OCI-LY1 (cell line): ENCODE measurements at regions not wholly inside any gene's neighbourhood (a gene's known extent, or its start where the extent isn't known, plus 50 kb on each side); places are given as distances from the start of the nearest gene placed in this dataset.

ENCODE experiments used
- H2AFZ ChIP-seq: fragments of 200-600 bp; sonication (generic), shearing (Covaris generic); 2 replicates; pipeline ENCODE4 v1.6.0; 2014; ENCODE audit warnings: antibody characterized with exemption, mild to moderate bottlenecking, low read length
- H3F3A ChIP-seq: fragments of 200-600 bp; sonication (generic), shearing (Covaris generic); 2 replicates; pipeline ENCODE4 v1.6.0; 2014; ENCODE audit warnings: mild to moderate bottlenecking, antibody characterized with exemption, low read length, moderate library complexity; ENCODE audit not compliant: insufficient read depth
- H3K27ac ChIP-seq: fragments of 200-600 bp; sonication (generic); 2 replicates; pipeline ENCODE4 v1.5.1; 2014; ENCODE audit warnings: low read length, mixed run types, mild to moderate bottlenecking, low read depth; ENCODE audit not compliant: poor library complexity, severe bottlenecking
- H3K27me3 ChIP-seq: fragments of 200-600 bp; sonication (generic); 2 replicates; pipeline ENCODE4 v1.6.0; 2014; ENCODE audit warnings: antibody characterized with exemption, mild to moderate bottlenecking, low read length, moderate library complexity; ENCODE audit not compliant: insufficient read depth
- H3K36me3 ChIP-seq: fragments of 200-600 bp; sonication (generic); 2 replicates; pipeline ENCODE4 v1.6.1; 2014; ENCODE audit warnings: mild to moderate bottlenecking, antibody characterized with exemption, low read length, moderate library complexity, mixed read lengths; ENCODE audit not compliant: insufficient read depth
- H3K4me1 ChIP-seq: fragments of 200-600 bp; sonication (generic); 2 replicates; pipeline ENCODE4 v1.5.1; 2014; ENCODE audit warnings: mild to moderate bottlenecking, low read length, moderate library complexity; ENCODE audit not compliant: insufficient read depth, severe bottlenecking
- H3K4me2 ChIP-seq: fragments of 200-600 bp; sonication (generic), shearing (Covaris generic); 2 replicates; pipeline ENCODE4 v1.6.1; 2014; ENCODE audit warnings: low read length
- H3K4me3 ChIP-seq: fragments of 200-600 bp; sonication (generic); 2 replicates; pipeline ENCODE4 v1.5.1; 2014; ENCODE audit warnings: low read length, low read depth, mild to moderate bottlenecking, mixed read lengths; ENCODE audit not compliant: poor library complexity, severe bottlenecking
- H3K79me2 ChIP-seq: fragments of 200-600 bp; shearing (Covaris generic); 2 replicates; pipeline ENCODE4 v1.6.1; 2016; ENCODE audit warnings: mixed run types, low read length, mixed read lengths; ENCODE audit not compliant: insufficient read depth
- H3K9ac ChIP-seq: fragments of 200-600 bp; sonication (generic), shearing (Covaris generic); 2 replicates; pipeline ENCODE4 v1.6.1; 2014; ENCODE audit warnings: mild to moderate bottlenecking, low read length, mixed read lengths
- H3K9me2 ChIP-seq: fragments of 200-600 bp; sonication (generic), shearing (Covaris generic); 2 replicates; pipeline ENCODE4 v1.6.1; 2014; ENCODE audit warnings: low read depth, mild to moderate bottlenecking, low read length, mixed read lengths
- H3K9me3 ChIP-seq: fragments of 200-600 bp; shearing (Covaris generic); 2 replicates; pipeline ENCODE4 v1.6.1; 2014; ENCODE audit warnings: low read length, mixed read lengths
- H4K20me1 ChIP-seq: fragments of 200-600 bp; sonication (generic), shearing (Covaris generic); 2 replicates; pipeline ENCODE4 v1.6.0; 2016; ENCODE audit warnings: mild to moderate bottlenecking, low read length; ENCODE audit not compliant: insufficient read depth
- EZH2 ChIP-seq: fragments of 200-600 bp; sonication (generic), shearing (Covaris generic); IDR thresholded peaks from 2 replicates; pipeline ENCODE4 v1.8.0; 2017; ENCODE audit warnings: borderline replicate concordance, mixed run types, mild to moderate bottlenecking, antibody characterized with exemption, low read length, moderate library complexity, mixed read lengths
- TF ChIP-seq, protein P1 (sequence below): fragments of 200-600 bp; sonication (generic), shearing (Covaris generic); IDR thresholded peaks from 2 replicates; pipeline ENCODE4 v1.5.1; 2017; ENCODE audit warnings: mild to moderate bottlenecking, antibody characterized with exemption, low read length, moderate library complexity, mixed read lengths

DNA sequence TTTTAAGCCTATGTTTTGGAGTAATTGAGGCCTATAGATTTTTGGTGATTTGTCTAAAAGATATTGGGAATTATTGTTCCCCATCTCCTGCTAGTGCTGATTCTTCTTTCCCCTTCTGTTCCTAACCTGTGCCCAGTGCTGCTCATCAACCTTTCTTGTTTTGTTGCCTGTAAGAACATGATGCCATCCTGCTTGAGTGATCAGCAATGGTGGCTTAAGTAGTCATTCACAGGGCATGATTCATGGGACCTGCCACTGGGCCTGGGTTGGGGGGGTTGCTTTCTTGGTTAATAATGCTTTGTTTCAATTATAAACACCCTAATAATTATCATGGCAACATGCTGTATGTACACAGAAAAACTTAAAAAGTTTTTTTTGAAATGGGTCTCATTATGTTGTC is 562.9 kb upstream of the SETBP1 start:
- Histone ChIP-seq H2AFZ (no peak overlapping the region), H3K36me3 (no peaks in the 10 kb centered on the region), H3K79me2 (no peaks in the 10 kb centered on the region), H3K4me3 (no peak overlapping the region), H4K20me1 (no peaks in the 10 kb centered on the region), H3K27ac (no peak overlapping the region), H3F3A (no peaks in the 10 kb centered on the region), H3K27me3 (no peaks in the 10 kb centered on the region; the same call in 1 of the 2 replicates), H3K9ac (no peak overlapping the region), H3K4me1 (no peaks in the 10 kb centered on the region), H3K9me2 (no peaks in the 10 kb centered on the region), H3K4me2 (no peak overlapping the region), H3K9me3 (no peaks in the 10 kb centered on the region)
- TF ChIP-seq, protein P1, sequence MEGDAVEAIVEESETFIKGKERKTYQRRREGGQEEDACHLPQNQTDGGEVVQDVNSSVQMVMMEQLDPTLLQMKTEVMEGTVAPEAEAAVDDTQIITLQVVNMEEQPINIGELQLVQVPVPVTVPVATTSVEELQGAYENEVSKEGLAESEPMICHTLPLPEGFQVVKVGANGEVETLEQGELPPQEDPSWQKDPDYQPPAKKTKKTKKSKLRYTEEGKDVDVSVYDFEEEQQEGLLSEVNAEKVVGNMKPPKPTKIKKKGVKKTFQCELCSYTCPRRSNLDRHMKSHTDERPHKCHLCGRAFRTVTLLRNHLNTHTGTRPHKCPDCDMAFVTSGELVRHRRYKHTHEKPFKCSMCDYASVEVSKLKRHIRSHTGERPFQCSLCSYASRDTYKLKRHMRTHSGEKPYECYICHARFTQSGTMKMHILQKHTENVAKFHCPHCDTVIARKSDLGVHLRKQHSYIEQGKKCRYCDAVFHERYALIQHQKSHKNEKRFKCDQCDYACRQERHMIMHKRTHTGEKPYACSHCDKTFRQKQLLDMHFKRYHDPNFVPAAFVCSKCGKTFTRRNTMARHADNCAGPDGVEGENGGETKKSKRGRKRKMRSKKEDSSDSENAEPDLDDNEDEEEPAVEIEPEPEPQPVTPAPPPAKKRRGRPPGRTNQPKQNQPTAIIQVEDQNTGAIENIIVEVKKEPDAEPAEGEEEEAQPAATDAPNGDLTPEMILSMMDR = no peak
- TF ChIP-seq EZH2 = no peak

DNA sequence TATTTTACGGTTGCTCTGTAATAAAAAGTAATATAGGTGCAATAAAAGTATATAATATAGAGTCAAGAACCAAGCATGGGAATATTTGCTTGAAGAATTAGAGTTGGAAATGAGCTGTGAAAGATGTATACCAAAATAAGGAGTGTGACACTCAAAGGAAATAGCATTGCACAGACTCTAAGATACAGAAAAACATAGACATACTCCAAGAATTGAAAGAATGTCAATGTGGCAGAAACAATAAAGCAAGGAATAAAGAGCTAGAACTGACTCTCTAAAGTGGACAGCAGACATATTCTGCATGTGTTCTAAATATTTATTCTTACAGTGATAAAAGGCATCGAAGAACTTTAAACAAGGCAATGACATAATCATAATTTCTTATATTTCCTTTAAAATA is 561.1 kb upstream of the SETBP1 start:
- Histone ChIP-seq H3K9me2 (no peaks in the 10 kb centered on the region), H3K4me1 (no peaks in the 10 kb centered on the region), H3K4me3 (no peak overlapping the region), H3F3A (no peaks in the 10 kb centered on the region), H3K79me2 (no peaks in the 10 kb centered on the region), H3K36me3 (no peaks in the 10 kb centered on the region), H3K4me2 (no peak overlapping the region), H3K27me3 (no peaks in the 10 kb centered on the region; the same call in 1 of the 2 replicates), H3K9ac (no peak overlapping the region), H4K20me1 (no peaks in the 10 kb centered on the region), H3K27ac (no peak overlapping the region), H2AFZ (no peak overlapping the region), H3K9me3 (no peaks in the 10 kb centered on the region)
- TF ChIP-seq EZH2 = no peak
- TF ChIP-seq, protein P1 = no peak

DNA sequence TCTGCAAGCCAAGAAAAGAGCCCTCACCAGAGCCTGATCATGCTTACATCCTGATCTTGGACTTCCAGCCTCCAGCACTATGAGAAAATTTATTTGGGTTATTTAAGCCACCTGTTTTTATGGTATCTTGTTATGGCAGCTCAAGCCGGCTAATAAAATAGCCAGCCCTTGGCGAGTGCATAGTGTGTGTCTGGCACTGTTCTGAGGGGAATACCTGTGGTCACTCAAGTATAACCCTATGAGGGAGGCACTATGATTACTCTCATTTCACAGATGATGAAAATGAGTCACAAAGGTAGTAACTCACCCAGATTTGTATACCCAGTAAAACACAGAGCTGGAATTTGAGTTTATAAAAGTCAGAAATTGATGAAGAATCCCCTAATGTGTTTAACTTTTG is 556.9 kb upstream of the SETBP1 start:
- no peaks in the 10 kb centered on the region for H3K79me2 ChIP-seq
- H3F3A ChIP-seq = no peaks in the 10 kb centered on the region
- H2AFZ ChIP-seq = no peak overlapping the region
- no peaks in the 10 kb centered on the region for H4K20me1 ChIP-seq
- no peak overlapping the region for H3K4me3 ChIP-seq
- no peak overlapping the region for H3K9ac ChIP-seq
- H3K36me3 ChIP-seq = no peaks in the 10 kb centered on the region
- no peaks in the 10 kb centered on the region for H3K9me3 ChIP-seq
- no peaks in the 10 kb centered on the region for H3K9me2 ChIP-seq
- H3K4me2 ChIP-seq = no peak overlapping the region
- H3K27me3 ChIP-seq = no peaks in the 10 kb centered on the region; the same call in 1 of the 2 replicates
- no peaks in the 10 kb centered on the region for H3K4me1 ChIP-seq
- H3K27ac ChIP-seq = no peak overlapping the region
- TF ChIP-seq, protein P1 = no peak
- TF ChIP-seq EZH2 = no peak
